NCI-H1417 treated with DMSO at 0.1 percent for 48 hours (cell line): ENCODE measurements at regions not wholly inside any gene's neighbourhood (a gene's known extent, or its start where the extent isn't known, plus 50 kb on each side); places are given as distances from the start of the nearest gene placed in this dataset.
"Not testable (repeated sequence)": the region's sequence is repeated elsewhere in the genome, so short reads cannot be mapped to it uniquely, and the experiment has no call there.

Source experiments
- DNase-seq: peaks from one replicate; lab custom pipeline; 2025; lab: John Stamatoyannopoulos, UW

DNA sequence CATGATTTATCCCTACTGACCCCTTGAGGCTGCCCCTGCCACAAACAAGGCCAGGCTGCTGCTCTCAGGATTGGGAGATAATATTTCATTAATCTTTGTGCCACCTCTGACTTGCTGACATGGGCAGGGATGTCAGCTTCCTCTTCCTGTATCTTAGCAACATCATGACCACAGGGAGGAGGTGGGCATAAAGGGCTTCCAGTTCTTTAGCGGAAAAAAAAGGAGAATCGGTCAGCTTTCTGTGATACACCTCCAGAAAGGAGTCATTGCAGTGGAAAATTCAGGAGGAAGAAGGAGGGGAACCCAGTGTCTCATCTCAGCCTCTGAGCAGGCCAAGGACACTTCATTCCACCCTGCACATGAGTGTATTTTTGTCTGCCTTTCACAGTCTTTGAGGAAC is 206.8 kb upstream of the SDK2 start:
- DNase-seq, result no peak

DNA sequence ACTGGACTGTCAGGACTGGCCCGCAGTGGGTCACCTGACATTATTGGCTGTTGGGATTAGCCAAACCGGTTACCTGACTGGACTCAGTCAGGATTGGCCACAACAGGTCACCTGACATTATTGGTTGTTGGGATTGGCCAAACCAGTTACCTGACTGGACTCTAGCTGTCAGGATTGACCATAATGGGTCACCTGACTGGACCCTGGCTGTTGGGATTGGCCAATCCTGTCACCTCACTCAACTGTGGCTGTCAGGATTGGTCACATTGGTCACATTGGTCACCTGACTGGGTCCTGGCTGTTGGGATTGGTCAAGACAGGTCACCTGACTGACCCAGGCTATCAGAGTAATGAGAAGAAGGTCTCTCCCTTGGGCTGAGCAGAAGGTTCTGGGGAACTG is 207.7 kb upstream of the SDK2 start:
- no peak for DNase-seq

DNA sequence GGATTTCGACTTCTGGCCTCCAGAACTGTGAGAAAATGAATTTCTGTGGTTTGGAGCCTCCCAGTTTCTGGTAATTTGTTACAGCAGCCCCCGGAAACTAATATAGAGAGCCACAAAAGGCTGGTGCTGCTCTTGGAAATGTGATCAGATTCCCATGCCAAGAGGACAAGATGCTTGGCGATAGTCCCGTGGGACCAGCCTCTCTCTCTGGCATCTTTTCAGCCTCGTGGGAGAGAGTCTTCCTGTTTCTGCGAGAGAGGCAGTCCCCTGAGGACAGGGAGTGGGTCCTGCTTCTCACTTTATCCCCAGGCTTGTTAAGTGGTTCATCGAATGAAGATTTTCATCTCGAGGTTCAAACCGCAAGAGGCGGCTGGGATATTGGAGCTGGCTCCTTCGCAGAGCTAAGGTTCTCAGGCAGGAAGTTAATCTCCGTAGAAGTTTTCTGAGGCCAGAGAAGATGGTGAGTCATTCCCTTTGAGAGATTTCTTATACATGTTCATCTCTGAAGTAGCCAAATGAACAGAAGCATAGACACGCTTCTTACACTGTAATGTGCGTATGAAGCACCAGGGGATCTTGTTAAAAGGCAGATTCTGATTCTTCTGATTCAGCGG is 211.6 kb upstream of the SDK2 start:
- no peak for DNase-seq

DNA sequence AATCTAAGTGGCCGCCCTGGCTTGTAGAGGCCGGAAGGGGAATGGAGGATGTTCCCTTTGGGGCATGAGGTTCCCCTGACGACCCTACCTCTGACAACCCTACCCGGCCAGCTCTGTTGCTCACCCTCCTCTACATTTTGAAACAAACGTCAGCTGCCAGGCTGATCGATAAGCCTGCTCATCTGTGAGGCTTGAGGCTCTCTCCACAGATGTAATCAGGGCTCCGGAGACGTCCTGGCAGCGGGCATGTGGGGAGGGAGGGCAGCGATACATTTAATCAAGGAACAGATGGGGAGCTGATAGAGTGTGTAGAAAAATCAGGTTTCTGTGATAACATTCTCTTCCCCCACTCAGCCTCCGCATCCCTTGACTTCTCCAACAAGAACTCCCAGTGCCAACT is 212.3 kb upstream of the SDK2 start:
- no peak for DNase-seq

DNA sequence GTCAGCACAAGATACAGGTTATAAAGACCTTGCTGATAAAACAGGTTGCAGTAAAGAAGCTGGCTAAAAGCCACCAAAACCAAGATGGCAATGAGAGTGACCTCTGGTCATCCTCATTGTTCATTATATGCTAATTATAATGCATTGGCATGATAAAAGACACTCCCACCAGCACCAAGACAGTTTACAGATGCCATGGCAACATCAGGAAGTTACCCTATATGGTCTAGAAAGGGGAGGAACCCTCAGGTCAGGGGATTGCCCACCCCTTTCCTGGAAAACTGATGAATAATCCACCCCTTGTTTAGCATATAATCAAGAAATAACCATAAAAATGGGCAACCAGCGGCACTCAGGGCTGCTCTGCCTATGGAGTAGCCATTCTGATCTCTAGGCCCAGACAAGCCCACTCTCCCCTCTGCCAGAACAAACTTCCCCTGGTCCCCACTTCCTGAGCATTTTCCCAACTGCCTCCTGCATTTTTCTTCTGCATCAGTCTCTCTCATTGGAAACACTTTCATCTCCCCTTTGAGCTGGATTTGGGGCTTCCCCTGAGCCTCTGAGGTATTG is 215.3 kb upstream of the SDK2 start:
- DNase-seq, result not testable (repeated sequence)

DNA sequence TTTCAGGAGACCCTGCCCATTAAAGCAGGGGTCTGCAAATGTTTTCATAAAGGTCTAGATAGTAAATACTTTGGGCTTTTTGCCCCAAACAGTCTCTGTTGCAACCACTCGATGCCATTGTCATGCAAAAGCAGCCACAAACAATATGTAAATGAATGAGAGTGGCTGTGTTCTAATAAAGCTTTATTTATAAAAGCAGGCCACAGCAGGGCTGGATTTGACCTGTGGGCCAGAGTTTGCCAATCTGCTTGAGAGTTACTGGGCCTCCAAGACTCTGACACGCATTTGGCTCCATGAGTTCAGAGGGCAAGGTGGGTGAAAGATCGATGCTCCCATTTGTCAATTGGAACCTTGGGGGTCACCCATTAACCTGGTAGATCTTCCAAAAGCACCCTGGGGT is 217.3 kb upstream of the SDK2 start:
- no peak for DNase-seq

DNA sequence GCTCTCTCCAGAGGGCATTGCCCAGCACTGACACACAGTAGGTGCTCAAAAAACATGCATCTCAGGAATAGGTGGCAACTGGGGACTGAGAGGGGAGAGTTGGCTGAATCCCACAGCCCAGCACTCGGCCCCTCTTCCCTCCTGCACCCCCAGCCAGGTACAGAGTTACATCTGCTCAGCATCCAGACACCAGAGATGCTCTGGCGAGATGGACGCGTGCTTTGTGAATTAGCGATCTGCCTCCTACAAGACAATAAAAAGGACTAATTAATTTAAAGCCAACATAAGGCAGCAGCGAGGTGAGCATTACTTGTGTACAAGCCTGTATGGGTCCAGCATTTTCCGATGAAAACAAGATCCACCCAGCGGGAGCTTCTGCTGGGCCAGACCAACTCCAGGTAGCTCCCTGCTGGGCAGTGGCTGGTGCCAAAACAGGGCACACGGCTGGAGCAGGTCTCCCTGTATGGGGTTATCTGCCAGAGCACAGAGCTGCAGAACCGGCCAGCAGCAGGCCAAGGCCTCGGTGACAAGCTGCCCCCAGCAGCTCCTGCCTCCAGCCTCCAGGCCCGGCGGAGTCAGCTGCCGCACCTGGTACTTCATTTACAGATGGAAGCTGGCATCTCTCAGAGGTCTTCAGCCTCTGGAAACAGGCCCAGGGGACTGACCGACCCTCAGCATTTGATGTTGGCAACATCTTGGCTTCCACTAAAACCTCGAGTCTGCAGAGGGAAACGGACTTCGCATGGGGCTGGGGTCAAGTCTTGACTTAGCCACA is 219.7 kb upstream of the SDK2 start:
- no peak for DNase-seq

DNA sequence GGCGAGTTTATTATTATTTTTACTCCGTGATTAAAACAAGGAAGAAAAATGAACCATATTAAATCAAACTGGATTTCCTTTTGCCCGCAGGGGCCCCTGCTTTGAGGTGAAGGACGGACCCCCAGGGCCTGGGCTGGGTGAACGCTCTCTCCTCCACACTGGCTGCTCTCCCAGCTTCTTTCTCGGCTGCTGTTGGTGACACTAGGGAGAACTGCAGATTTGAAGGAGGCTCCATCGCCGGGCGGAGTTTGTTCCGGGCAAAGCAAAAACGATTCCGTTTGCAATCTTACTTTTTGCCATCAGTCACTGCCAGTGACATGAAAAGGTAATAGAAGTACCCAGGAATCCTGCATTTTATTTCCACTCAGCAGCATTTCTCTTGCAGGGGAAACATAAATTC is 221.6 kb upstream of the SDK2 start:
- DNase-seq, result no peak

DNA sequence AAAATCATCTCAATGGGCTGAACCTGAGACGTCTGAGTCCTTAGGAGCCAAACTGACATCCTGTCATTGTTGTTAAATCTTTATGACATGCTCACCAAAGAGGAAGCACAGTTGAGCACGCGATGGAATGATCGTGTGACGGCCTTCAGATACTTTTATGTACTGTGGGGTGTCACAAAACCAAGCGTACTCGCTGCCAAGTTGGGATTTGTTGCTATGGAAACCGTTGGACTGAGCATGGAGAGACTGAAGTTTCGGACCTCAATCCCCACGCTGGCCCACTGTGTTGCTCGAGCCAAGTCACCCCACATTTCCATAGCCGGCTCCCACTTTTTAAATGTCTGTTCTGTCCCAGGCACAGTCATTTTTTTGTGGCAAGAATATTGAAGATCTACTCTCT is 222.8 kb upstream of the SDK2 start:
- DNase-seq, result no peak

DNA sequence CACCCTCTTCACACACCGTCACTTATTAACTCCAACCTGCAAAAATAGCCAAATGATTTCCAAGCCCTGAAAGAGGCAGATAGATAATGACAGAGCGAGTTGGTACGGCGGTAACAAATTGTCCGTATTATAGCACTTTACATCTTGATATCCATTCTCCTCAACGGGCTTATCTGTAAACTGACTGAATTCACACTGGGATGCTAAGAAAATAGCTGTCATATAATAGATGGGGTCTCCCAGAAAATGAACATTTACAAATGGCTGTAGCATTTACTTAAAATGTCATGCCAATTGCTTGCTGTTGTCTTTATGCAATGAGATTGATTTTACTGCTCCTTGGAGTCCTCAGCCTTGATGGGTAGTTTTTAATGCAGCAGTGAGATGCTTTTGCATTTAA is 225.8 kb upstream of the SDK2 start:
- DNase-seq, result no peak

DNA sequence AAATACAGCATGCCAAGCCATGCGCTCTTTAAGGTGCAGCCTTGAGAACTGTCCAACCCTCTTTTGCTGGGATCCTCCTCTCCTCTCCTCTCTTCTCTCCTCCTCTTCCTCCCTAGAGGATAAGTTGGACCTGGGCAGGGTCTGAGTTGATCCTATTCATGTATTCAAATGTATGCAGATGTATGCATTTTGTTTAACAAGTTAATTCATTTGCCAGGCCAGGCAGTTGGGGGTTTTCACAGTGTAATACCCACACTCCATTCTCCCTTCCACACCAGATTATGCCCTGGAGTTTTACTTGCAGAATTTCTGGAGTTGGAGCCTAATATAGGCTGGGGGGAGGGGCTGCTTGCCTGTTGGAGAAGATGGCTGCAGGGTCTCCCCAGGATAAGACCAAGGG is 226.2 kb upstream of the SDK2 start:
- no peak for DNase-seq

DNA sequence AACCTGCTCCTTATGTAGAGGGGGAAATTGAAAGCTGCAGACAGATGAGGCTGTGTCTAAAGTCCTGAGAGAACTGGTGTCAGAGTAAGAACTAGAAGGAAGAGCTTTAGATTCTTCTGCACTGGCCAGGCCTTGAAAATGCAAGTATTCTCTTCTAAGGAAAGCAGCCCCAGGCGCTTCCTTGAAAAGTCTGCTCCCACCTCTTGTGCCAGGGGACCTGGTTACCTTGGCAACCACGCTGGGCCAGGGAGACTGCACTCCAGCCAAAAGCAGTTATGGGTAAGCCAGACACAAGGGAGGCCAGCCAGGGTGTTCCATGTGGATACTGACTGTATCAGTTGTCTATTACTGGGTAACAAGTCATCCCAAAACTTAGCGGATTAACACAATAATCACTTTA is 228.6 kb upstream of the SDK2 start:
- no peak for DNase-seq

DNA sequence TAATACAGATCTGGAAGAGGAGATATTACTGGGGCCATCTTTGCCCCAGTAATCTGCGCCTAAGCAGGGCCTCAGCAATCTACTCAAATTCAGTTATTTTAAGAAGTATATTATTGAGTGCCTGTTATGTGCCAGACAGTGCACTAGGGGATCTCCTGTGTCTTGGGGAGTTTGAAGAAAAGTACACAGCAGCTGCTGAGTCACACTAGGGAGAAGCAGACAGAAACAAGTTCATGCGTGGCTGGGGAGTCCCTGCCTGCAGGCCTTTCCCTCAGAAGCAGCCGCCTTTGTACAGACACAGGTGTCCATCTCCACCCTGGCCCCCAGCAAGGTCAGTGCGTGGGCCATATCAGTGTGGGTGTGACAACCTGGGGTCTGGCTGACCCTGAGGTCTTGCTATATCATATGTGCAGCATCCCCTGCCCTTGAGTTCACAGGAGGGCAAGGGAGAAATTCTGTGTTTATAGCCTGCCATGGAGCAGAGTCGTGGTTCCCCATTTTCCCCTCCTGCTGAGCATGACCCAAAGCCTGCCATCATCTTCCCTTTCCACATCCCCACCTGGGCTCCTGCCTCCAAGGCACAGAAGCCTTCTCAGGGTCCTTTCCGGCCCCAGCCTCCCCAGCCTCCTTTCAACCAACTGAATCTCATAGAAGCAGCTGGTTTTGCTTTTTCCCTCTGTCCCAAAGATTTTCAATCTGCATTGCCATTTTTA is 229.9 kb upstream of the SDK2 start:
- no peak for DNase-seq

DNA sequence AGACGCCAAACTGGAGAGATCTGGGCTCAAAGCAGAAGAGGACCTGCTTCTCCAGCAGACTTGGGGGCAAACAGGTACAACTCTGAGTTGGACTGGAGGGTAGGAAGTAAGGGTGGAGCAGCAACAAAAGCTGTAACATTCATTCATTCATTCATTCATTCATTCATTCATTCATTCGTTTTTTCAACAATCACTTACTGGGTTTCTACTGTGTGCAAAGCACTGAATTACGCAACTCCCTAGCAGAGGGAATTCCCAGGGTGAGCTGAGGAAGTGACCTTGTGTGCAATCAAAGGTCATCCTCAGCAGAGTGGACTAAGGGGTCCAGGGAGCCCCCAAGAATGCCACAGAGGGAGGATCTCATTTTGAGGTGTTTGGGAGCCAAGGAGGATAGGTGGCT is 231.1 kb upstream of the SDK2 start:
- DNase-seq, result no peak

DNA sequence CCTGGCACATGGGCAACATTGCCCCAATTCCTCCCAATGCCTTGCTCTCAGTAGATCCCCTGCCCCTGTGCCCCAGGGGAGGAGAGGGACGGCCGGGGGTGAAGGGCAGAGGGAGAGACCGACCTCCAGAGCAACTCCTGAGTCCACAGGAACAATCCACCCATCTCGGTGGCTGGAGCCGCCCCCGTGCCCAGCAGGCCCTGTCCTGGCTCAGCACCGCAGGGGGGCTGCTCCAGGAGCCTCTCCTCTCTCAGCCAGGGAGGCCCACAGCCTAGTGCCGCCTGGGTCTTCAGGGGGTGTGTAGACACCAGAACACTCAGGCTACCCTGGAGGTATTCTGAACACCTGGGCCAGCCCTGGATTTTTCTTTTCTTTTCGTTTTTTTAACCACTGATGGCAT is 233.7 kb upstream of the SDK2 start:
- no peak for DNase-seq

DNA sequence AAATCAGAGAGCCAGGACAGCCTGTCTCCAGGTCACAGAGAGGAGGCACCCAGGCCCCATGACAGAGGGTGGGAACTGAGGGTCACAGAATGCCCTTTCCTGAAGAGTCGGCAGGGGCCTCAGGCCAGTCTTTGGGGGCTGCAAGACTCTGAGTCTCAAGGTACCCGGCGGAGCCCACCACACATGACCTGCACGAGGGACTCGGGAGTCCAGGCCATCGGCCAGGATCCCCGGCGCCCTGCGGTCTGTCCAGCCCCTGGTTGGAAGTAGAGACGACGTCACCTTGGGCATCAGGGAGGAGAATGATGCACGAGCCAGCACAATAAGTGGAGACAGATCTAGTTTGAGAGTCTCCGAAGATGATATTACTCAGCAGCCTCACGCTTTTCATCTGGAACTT is 234.7 kb upstream of the SDK2 start:
- DNase-seq, result no peak

DNA sequence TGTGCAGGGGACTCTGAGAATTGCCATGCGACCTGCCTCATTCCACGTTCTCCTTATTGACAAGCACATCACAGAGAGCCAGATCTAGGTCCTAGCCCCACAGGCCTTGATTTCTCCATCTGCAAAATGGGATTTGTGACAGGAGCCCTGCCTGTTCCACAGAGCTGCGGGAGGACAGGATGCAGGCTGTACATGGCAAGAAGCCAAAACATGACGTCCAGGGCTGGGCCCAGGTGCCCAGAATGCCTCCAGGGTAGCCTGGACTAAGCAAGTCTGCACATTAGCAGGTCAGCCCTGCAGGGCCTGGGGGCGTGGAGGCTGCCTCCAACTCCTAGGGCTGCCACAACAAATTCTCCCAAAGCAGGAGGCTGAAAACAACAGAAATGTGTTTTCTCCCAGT is 235.7 kb upstream of the SDK2 start:
- no peak for DNase-seq

DNA sequence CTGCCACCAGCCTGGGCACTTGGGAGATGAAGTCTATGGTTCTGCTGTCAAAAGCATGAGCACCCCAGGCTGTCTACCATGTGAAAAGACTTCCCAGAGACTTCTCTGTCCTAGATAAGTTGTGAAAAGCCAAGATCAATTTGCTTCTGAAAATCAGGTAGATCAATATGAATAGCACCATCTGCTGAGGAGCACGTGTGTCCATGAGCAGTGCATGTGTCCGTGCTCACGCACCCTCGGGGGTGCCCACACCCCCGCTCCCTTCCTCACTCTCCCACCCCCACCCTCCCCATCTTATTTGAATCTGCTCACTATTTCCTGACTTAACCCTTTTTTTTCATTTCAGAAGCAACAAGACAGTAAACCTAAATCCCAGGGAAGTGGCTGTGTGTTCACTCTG is 238.3 kb upstream of the SDK2 start:
- no peak for DNase-seq

DNA sequence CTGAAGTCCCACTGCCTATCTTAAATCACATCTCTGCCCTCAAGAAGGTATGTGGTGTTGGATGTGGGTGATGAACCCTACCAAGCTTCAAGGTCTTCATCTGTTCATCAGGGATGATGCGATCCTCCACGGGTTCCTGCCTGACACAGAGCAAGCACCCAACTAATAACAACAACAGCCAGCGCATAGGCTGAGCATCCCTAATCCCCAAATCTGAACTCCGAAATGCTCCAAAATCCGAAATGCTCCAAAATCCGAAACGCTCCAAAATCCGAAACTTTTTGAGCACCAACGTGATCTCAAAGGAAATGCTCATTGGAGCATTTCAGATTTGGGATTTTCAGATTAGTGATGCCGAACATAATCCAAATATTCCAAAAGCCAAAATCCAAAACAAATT is 238.9 kb upstream of the SDK2 start:
- no peak for DNase-seq

DNA sequence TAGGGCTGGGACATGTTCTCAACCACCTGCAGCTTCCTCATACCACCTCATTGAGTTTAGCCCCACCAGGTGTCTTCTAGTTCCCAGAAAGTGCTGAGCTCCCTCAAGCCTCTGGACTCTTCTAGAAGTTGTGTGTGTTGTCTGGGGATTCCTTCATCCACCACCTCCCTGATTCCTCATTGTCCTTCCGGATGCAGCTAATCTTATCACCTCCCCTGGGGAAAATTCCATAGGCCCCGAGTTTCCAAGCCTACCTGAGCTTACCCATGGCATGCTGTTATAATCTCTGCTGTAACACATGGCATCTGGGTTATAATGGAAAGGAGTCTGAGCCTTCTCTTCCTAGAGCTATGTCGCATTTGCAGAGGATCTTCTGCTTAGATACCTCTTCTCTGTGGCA is 243.5 kb upstream of the SDK2 start:
- no peak for DNase-seq

DNA sequence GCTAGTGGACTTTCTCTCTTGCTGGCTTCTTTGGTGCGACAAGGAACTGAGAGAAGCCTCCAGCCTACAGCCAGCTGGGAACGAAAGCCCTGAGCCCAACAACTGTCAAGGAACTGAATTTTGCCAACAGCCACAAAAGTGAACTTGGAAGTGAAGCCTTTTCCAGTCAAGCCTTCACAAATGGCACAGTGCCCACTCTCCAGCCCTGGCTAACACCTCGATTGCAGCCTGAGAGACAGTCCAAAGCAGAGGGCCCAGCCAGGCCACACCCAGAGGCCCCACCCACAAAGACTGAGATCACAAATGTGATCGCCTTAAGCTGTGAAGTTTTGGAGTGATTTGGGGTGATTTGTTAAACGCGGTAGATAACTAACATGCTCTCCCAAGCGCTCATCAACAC is 244.6 kb upstream of the SDK2 start:
- DNase-seq, result no peak

DNA sequence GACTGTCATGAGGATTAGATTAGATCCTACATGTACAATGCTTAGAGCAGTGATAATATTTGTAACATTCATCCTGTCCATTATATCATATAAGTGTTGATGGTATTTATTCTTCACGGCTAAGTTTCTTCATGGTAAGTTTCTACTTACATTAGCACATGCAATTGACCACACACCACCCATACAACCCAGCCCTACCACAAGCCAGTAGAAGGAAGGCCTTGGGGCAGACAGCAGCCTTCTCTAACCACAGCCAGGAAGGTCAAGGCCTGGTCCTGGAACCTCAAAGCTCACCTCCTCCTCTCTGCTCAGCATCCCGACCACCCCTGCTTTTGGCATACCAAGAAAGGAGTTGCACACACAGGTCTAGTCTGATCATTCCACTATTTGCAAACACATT is 245.2 kb upstream of the SDK2 start:
- no peak for DNase-seq

DNA sequence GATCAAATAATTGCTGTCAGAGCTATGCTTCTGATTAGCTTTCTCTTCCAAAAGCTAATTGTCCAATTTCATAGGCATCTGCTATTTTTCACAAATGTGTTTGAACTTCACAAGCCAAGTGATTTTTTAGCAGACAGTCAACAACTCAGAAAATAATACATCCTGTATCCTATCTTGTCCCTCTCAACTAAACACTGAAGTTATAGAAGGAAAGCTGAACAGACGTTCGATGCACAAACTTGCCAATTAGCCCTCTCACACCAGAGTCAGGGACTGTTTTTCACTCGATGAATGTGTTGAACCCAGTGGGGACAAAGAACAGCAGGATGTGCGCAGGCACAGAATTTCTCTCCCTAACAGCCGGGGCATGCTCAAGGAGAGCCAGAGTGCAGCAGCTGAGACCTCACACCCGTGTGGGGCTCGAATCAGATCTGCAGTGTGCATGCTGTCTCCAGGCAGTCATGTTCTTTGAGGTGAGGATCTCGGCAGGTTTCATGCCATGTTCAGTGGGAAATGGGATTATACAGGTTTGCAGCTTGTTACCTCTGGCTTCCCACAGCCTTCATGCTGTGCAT is 246.7 kb upstream of the SDK2 start:
- DNase-seq, result no peak
